CD4-positive, alpha-beta T cell (primary cell): ENCODE measurements at regions not wholly inside any gene's neighbourhood (a gene's known extent, or its start where the extent isn't known, plus 50 kb on each side); places are given as distances from the start of the nearest gene placed in this dataset.

Experiments used
- ATAC-seq: fragments of 200-7000 bp; cut with Tn5 transposase; one replicate; pipeline ENCODE4 v1.10.0; 2022; ENCODE audit warnings: mild to moderate bottlenecking; ENCODE audit not compliant: poor library complexity
- CTCF ChIA-PET: fragments of 350-600 bp; sonication (Branson Sonifier 250); formaldehyde crosslinking; loops from one replicate; lab custom pipeline; 2021; ENCODE audit warnings: antibody characterized with exemption, inconsistent platforms; lab: Charles Lee
- POLR2A ChIA-PET: fragments of 350-600 bp; sonication (Branson Sonifier 250); formaldehyde crosslinking; loops from one replicate; lab custom pipeline; 2021; ENCODE audit warnings: antibody characterized with exemption, inconsistent platforms; lab: Charles Lee
- DNase-seq, 14 experiments: peaks; one replicate each; pipeline ENCODE4 v3.0.0-alpha.2; 2013 to 2020; ENCODE audit warnings: mixed read lengths in 2 of 14
- H3K27ac ChIP-seq, 2 donors: one replicate each; pipeline versions ENCODE4 v1.5.1 to v1.7.0; 2013; ENCODE audit warnings: low read length in 2 of 2, low read depth in 1 of 2, mild to moderate bottlenecking in 1 of 2
- H3K27me3 ChIP-seq, 2 experiments: 1 replicate in 1 of 2; 2 replicates in 1 of 2; pipeline versions ENCODE4 v1.6.1 to v1.7.0; 2013; ENCODE audit warnings: low read length in 2 of 2, control low read depth in 1 of 2, mild to moderate bottlenecking in 1 of 2, moderate library complexity in 1 of 2; ENCODE audit not compliant: insufficient read depth in 2 of 2, control insufficient read depth in 1 of 2
- H3K36me3 ChIP-seq: one replicate; pipeline ENCODE4 v1.6.1; 2013; ENCODE audit warnings: low read length, control low read depth; ENCODE audit not compliant: insufficient read depth
- H3K4me1 ChIP-seq: one replicate; pipeline ENCODE4 v1.6.1; 2013; ENCODE audit warnings: low read length, control low read depth; ENCODE audit not compliant: insufficient read depth
- H3K4me3 ChIP-seq: one replicate; pipeline ENCODE4 v1.5.1; 2013; ENCODE audit warnings: mild to moderate bottlenecking, low read length, moderate library complexity
- H3K9me3 ChIP-seq, 2 experiments: 1 replicate in 1 of 2; 2 replicates in 1 of 2; pipeline versions ENCODE4 v1.6.1 to v1.7.0; 2013; ENCODE audit warnings: low read length in 2 of 2, mild to moderate bottlenecking in 2 of 2, control low read depth in 1 of 2, moderate library complexity in 1 of 2; ENCODE audit not compliant: control insufficient read depth in 1 of 2, insufficient read depth in 1 of 2
- H3K27ac Mint-ChIP-seq: one replicate; pipeline ENCODE4 v1.8.0; 2020; ENCODE audit warnings: mixed read lengths
- H3K27me3 Mint-ChIP-seq: one replicate; pipeline ENCODE4 v1.8.0; 2021; ENCODE audit warnings: mixed read lengths
- H3K36me3 Mint-ChIP-seq: one replicate; pipeline ENCODE4 v1.8.0; 2021; ENCODE audit warnings: low read depth, mixed read lengths
- H3K4me1 Mint-ChIP-seq: one replicate; pipeline ENCODE4 v1.8.0; 2021; ENCODE audit warnings: low read depth, mixed read lengths
- H3K4me3 Mint-ChIP-seq: one replicate; pipeline ENCODE4 v1.8.0; 2020; ENCODE audit warnings: mild to moderate bottlenecking, mixed read lengths
- H3K9me3 Mint-ChIP-seq: one replicate; pipeline ENCODE4 v1.8.0; 2020; ENCODE audit warnings: mixed read lengths
- CTCF ChIP-seq: fragments of 200-600 bp; IDR thresholded peaks from one replicate; pipeline ENCODE4 v1.8.0; 2022; ENCODE audit warnings: antibody characterized with exemption, mild to moderate bottlenecking
- intact Hi-C, 2 experiments: fragments of 100-400 bp; cut with DNase I in 1 of 2; cut with micrococcal nuclease in 1 of 2; formaldehyde crosslinking; loops; one replicate each; pipeline versions ENCODE4 v1.15.1 to v1.9.0; 2023 to 2025; cut with DNase I, micrococcal nuclease

GRCh38 chr4:74649193-74649592, 145.1 kb downstream of the BTC start:
- no peaks in the 10 kb centered on the region for H3K27me3 Mint-ChIP-seq
- H3K27ac ChIP-seq = no peak overlapping the region
- H3K9me3 ChIP-seq = no peaks in the 10 kb centered on the region
- ChIA-PET POLR2A (no interaction called here), CTCF (no interaction called here)
- H3K4me3 Mint-ChIP-seq = no peak overlapping the region
- no peaks in the 10 kb centered on the region for H3K36me3 ChIP-seq
- H3K4me1 ChIP-seq = no peaks in the 10 kb centered on the region
- DNase-seq (no peak), ATAC-seq (no peak)
- H3K4me1 Mint-ChIP-seq = no peaks in the 10 kb centered on the region
- TF ChIP-seq CTCF = no peak
- no peaks in the 10 kb centered on the region for H3K36me3 Mint-ChIP-seq
- H3K27me3 ChIP-seq = no peaks in the 10 kb centered on the region
- no peak overlapping the region for H3K4me3 ChIP-seq
- intact Hi-C loops = no loop called here
- H3K27ac Mint-ChIP-seq = no peak overlapping the region
- peaks cover 5% of the 10 kb centered on the region for H3K9me3 Mint-ChIP-seq

GRCh38 chr4:74651198-74651597, 143.1 kb downstream of the BTC start:
- H3K27me3 Mint-ChIP-seq = no peaks in the 10 kb centered on the region
- no peak overlapping the region for H3K27ac ChIP-seq
- intact Hi-C loops = no loop called here

GRCh38 chr4:74653331-74654229, 140.7 kb downstream of the BTC start:
- no peak for DNase-seq
- H3K4me3 ChIP-seq = no peak overlapping the region
- no peak for TF ChIP-seq CTCF
- Mint-ChIP-seq H3K4me3 (no peak overlapping the region), H3K9me3 (no peaks in the 10 kb centered on the region), H3K27me3 (no peaks in the 10 kb centered on the region), H3K27ac (no peak overlapping the region), H3K36me3 (no peaks in the 10 kb centered on the region), H3K4me1 (no peaks in the 10 kb centered on the region)
- ATAC-seq = no peak
- H3K27me3 ChIP-seq = no peaks in the 10 kb centered on the region
- ChIA-PET POLR2A (no interaction called here), CTCF (no interaction called here)
- no peaks in the 10 kb centered on the region for H3K36me3 ChIP-seq
- H3K27ac ChIP-seq = no peak overlapping the region
- intact Hi-C loops = no loop called here
- H3K9me3 ChIP-seq = no peaks in the 10 kb centered on the region
- no peaks in the 10 kb centered on the region for H3K4me1 ChIP-seq

More at GRCh38 chr4:74651198-74651597, 143.1 kb downstream of the BTC start:
- Mint-ChIP-seq H3K27ac (no peak overlapping the region), H3K4me1 (no peaks in the 10 kb centered on the region), H3K4me3 (no peak overlapping the region), H3K9me3 (no peaks in the 10 kb centered on the region), H3K36me3 (no peaks in the 10 kb centered on the region)
- Histone ChIP-seq H3K36me3 (no peaks in the 10 kb centered on the region), H3K9me3 (no peaks in the 10 kb centered on the region), H3K27me3 (no peaks in the 10 kb centered on the region), H3K4me3 (no peak overlapping the region), H3K4me1 (no peaks in the 10 kb centered on the region)
- DNase-seq (no peak), ATAC-seq (no peak)
- ChIA-PET CTCF (no interaction called here), POLR2A (no interaction called here)
- no peak for TF ChIP-seq CTCF
